HG03565 (cell line): ENCODE measurements at regions not wholly inside any gene's neighbourhood (a gene's known extent, or its start where the extent isn't known, plus 50 kb on each side); places are given as distances from the start of the nearest gene placed in this dataset.

Experiments
- ATAC-seq: cut with Tn5 transposase; IDR thresholded peaks from one replicate; pipeline ENCODE4 v1.9.1; 2021; ENCODE audit warnings: mild to moderate bottlenecking, moderate library complexity; ENCODE audit not compliant: unreplicated experiment

- ATAC-seq: no peak
Measured at GRCh38 chr1:187413405-187414169, 584.8 kb downstream of the PLA2G4A start.

GRCh38 chr1:187415065-187415464, 586.3 kb downstream of the PLA2G4A start:
- no peak for ATAC-seq

GRCh38 chr1:187417520-187417919, 588.8 kb downstream of the PLA2G4A start:
- no peak for ATAC-seq

- ATAC-seq: no peak
Measured at GRCh38 chr1:187433598-187433997, 604.8 kb downstream of the PLA2G4A start.

GRCh38 chr1:187442603-187443002, 613.9 kb downstream of the PLA2G4A start:
- no peak for ATAC-seq

GRCh38 chr1:187443939-187444338, 615.2 kb downstream of the PLA2G4A start:
- ATAC-seq: no peak

GRCh38 chr1:187445066-187445465, 616.3 kb downstream of the PLA2G4A start:
- no peak for ATAC-seq

GRCh38 chr1:187451238-187451637, 622.5 kb downstream of the PLA2G4A start:
- no peak for ATAC-seq

- no peak for ATAC-seq
Measured at GRCh38 chr1:187454010-187454409, 625.3 kb downstream of the PLA2G4A start.

- ATAC-seq: no peak
Measured at GRCh38 chr1:187456446-187456845, 627.7 kb downstream of the PLA2G4A start.

- no peak for ATAC-seq
Measured at GRCh38 chr1:187460093-187460492, 631.3 kb downstream of the PLA2G4A start.

- no peak for ATAC-seq
Measured at GRCh38 chr1:187464320-187464719, 635.6 kb downstream of the PLA2G4A start.

- no peak for ATAC-seq
Measured at GRCh38 chr1:187465441-187465840, 636.7 kb downstream of the PLA2G4A start.

GRCh38 chr1:187469836-187470235, 641.1 kb downstream of the PLA2G4A start:
- no peak for ATAC-seq

- ATAC-seq: no peak
Measured at GRCh38 chr1:187471555-187471954, 642.8 kb downstream of the PLA2G4A start.

GRCh38 chr1:187474336-187474735, 645.6 kb downstream of the PLA2G4A start:
- no peak for ATAC-seq

GRCh38 chr1:187476671-187477070, 647.9 kb downstream of the PLA2G4A start:
- ATAC-seq: no peak

- ATAC-seq: no peak
Measured at GRCh38 chr1:187477103-187477502, 648.4 kb downstream of the PLA2G4A start.

- ATAC-seq: no peak
Measured at GRCh38 chr1:187477535-187477934, 648.8 kb downstream of the PLA2G4A start.

- no peak for ATAC-seq
Measured at GRCh38 chr1:187481581-187482148, 652.9 kb downstream of the PLA2G4A start.

GRCh38 chr1:187490266-187490665, 661.5 kb downstream of the PLA2G4A start:
- no peak for ATAC-seq

- no peak for ATAC-seq
Measured at GRCh38 chr1:187491082-187491720, 662.5 kb downstream of the PLA2G4A start.
